Activated naive CD4-positive, alpha-beta T cell treated with anti-CD3 and anti-CD28 coated beads, Interleukin-2, amount 10 ng/mL, durations not matched to agents 7 days and 5 days (primary cell): ENCODE measurements at regions not wholly inside any gene's neighbourhood (a gene's known extent, or its start where the extent isn't known, plus 50 kb on each side); places are given as distances from the start of the nearest gene placed in this dataset.
"Not testable (repeated sequence)": the region's sequence is repeated elsewhere in the genome, so short reads cannot be mapped to it uniquely, and the experiment has no call there.

Source experiments
- CTCF ChIA-PET: fragments of 350-600 bp; sonication (Branson Sonifier 250); formaldehyde crosslinking; loops from one replicate; lab custom pipeline; 2021; ENCODE audit warnings: antibody characterized with exemption; lab: Charles Lee
- DNase-seq: peaks from one replicate; pipeline ENCODE4 v3.0.0-alpha.2; 2020
- H3K27ac Mint-ChIP-seq: one replicate; pipeline ENCODE4 v1.8.0; 2021; ENCODE audit warnings: mild to moderate bottlenecking, moderate library complexity, mixed read lengths
- H3K27me3 Mint-ChIP-seq: one replicate; pipeline ENCODE4 v1.8.0; 2021; ENCODE audit warnings: mild to moderate bottlenecking, mixed read lengths
- H3K36me3 Mint-ChIP-seq: one replicate; pipeline ENCODE4 v1.8.0; 2021; ENCODE audit warnings: mixed read lengths
- H3K4me1 Mint-ChIP-seq: one replicate; pipeline ENCODE4 v1.8.0; 2021; ENCODE audit warnings: mixed read lengths
- H3K4me3 Mint-ChIP-seq: one replicate; pipeline ENCODE4 v1.8.0; 2021; ENCODE audit warnings: mild to moderate bottlenecking, moderate library complexity, mixed read lengths
- H3K9me3 Mint-ChIP-seq: one replicate; pipeline ENCODE4 v1.8.0; 2021; ENCODE audit warnings: mixed read lengths

DNA sequence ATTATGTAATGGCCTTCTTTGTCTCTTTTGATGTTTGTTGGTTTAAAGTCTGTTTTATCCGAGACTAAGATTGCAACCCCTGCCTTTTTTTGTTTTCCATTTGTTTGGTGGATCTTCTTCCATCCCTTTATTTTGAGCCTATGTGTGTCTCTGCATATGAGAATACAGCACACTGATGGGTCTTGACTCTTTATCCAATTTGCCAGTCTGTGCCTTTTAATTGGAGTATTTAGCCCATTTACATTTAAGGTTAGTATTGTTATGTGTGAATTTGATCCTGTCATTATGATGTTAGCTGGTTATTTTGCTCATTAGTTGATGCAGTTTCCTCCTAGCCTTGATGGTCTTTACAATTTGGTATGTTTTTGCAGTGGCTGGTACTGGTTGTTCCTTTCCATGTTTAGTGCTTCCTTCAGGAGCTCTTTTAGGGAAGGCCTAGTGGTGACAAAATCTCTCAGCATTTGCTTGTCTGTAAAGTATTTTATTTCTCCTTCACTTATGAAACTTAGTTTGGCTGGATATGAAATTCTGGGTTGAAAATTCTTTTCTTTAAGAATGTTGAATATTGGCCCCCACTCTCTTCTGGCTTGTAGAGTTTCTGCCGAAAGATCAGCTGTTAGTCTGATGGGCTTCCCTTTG is 95.3 kb upstream of the ATF7IP2 start:
- H3K4me3 Mint-ChIP-seq, H3K27ac Mint-ChIP-seq, CTCF ChIA-PET, H3K4me1 Mint-ChIP-seq, H3K36me3 Mint-ChIP-seq, DNase-seq: not testable (repeated sequence)
- peaks cover 17% of the 10 kb centered on the region for H3K9me3 Mint-ChIP-seq
- H3K27me3 Mint-ChIP-seq: peaks cover 15% of the 10 kb centered on the region

DNA sequence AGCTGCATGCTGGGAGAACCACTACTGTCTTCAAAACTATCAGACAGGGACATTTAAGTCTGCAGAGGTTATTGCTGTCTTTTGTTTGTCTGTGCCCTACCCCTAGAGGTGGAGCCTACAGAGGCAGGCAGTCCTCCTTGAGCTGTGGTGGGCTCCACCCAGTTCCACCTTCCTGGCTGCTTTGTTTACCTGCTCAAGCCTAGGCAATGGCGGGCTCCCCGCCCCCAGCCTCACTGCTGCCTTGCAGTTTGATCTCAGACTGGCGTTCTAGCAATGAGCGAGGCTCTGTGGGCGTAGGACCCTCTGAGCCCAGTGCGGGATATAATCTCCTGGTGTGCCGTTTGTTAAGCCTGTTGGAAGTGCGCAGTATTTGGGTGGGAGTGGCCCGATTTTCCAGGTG is 93.7 kb upstream of the ATF7IP2 start:
- peaks cover 17% of the 10 kb centered on the region for H3K9me3 Mint-ChIP-seq
- H3K4me1 Mint-ChIP-seq, CTCF ChIA-PET, H3K27ac Mint-ChIP-seq, DNase-seq, H3K36me3 Mint-ChIP-seq, H3K4me3 Mint-ChIP-seq: not testable (repeated sequence)
- peaks cover 15% of the 10 kb centered on the region for H3K27me3 Mint-ChIP-seq

- H3K4me1 Mint-ChIP-seq, DNase-seq, CTCF ChIA-PET, H3K4me3 Mint-ChIP-seq, H3K36me3 Mint-ChIP-seq, H3K27ac Mint-ChIP-seq: not testable (repeated sequence)
- Mint-ChIP-seq H3K27me3 (peaks cover 15% of the 10 kb centered on the region), H3K9me3 (peaks cover 17% of the 10 kb centered on the region)
Observed at GRCh38 chr16:10292976-10293375, 92.9 kb upstream of the ATF7IP2 start.

DNA sequence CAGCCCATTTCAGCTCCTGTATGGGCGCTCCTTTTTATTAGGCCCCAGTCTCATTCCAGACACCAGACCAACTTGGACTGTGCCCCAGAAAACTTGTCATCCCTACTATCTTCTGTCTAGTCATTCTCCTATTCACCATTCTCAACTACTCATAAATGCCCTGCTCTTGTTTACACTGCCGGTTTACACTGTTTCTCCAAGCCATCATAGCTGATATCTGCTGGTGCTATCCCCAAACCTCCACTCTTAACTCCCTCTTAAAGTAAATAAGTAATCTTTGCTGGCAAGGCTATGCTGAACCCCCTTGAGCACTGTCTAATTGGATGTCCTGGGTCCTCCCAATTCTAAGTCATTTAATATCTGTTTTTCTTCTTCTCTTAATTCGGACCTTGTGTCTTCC is 91.7 kb upstream of the ATF7IP2 start:
- not testable (repeated sequence) for H3K4me3 Mint-ChIP-seq

GRCh38 chr16:10296956-10297340 is 88.9 kb upstream of the ATF7IP2 start:
- Mint-ChIP-seq H3K36me3 (no peaks in the 10 kb centered on the region), H3K9me3 (peaks cover 12% of the 10 kb centered on the region), H3K27me3 (peaks cover 5% of the 10 kb centered on the region), H3K4me1 (no peaks in the 10 kb centered on the region), H3K27ac (no peak overlapping the region), H3K4me3 (no peak overlapping the region)
- CTCF ChIA-PET: interaction anchor here (0.5 kb wide), 1 partner anchor 613 kb away, joined by 3 read pairs; no protein-coding TSS in a partner anchor
- DNase-seq: no peak

More for the DNA sequence above, 91.7 kb upstream of the ATF7IP2 start:
- H3K36me3 Mint-ChIP-seq, DNase-seq, CTCF ChIA-PET, H3K27ac Mint-ChIP-seq, H3K4me1 Mint-ChIP-seq: not testable (repeated sequence)
- Mint-ChIP-seq H3K27me3 (peaks cover 15% of the 10 kb centered on the region), H3K9me3 (peaks cover 17% of the 10 kb centered on the region)

GRCh38 chr16:10297341-10298006 is 88.4 kb upstream of the ATF7IP2 start:
- no peak overlapping the region for H3K27ac Mint-ChIP-seq
- H3K9me3 Mint-ChIP-seq: peaks cover 12% of the 10 kb centered on the region
- DNase-seq: no peak
- H3K4me1 Mint-ChIP-seq: no peaks in the 10 kb centered on the region
- H3K27me3 Mint-ChIP-seq: no peaks in the 10 kb centered on the region
- H3K36me3 Mint-ChIP-seq: no peaks in the 10 kb centered on the region
- CTCF ChIA-PET: interaction anchor here (0.5 kb wide), 1 partner anchor 612 kb away, joined by 3 read pairs; no protein-coding TSS in a partner anchor
- H3K4me3 Mint-ChIP-seq: no peak overlapping the region

DNA sequence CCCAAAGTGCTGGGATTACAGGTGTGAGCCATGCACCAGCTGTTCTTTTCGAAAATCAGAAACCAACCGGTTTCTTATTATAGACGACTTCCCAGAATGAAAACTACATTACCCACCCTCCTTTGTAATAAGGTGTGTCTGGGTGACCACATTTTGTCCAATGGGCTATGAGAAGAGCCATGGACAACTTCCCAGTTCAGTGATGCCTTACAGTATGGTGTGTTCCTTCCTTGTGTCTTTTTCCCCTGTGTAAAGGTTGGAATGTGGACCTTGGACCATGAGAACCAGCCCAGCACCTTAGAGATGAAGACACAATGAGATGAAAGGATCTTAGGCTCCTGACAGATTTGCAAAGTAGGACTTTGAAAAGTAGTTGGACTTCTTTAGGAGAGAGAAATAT is 85.0 kb upstream of the ATF7IP2 start:
- no peaks in the 10 kb centered on the region for H3K4me1 Mint-ChIP-seq
- H3K9me3 Mint-ChIP-seq: no peaks in the 10 kb centered on the region
- no peak overlapping the region for H3K4me3 Mint-ChIP-seq
- CTCF ChIA-PET: no interaction called here
- H3K27ac Mint-ChIP-seq: no peak overlapping the region
- H3K36me3 Mint-ChIP-seq: no peaks in the 10 kb centered on the region
- peaks cover 4% of the 10 kb centered on the region for H3K27me3 Mint-ChIP-seq
- DNase-seq: no peak

- H3K4me1 Mint-ChIP-seq, H3K9me3 Mint-ChIP-seq, DNase-seq, H3K36me3 Mint-ChIP-seq, H3K27me3 Mint-ChIP-seq, H3K27ac Mint-ChIP-seq, H3K4me3 Mint-ChIP-seq: not testable (repeated sequence)
- CTCF ChIA-PET: interaction anchor here (0.6 kb wide), 1 partner anchor 57 kb away, joined by 3 read pairs; no protein-coding TSS in a partner anchor
Observed at GRCh38 chr16:10301547-10301946, 84.3 kb upstream of the ATF7IP2 start.

DNA sequence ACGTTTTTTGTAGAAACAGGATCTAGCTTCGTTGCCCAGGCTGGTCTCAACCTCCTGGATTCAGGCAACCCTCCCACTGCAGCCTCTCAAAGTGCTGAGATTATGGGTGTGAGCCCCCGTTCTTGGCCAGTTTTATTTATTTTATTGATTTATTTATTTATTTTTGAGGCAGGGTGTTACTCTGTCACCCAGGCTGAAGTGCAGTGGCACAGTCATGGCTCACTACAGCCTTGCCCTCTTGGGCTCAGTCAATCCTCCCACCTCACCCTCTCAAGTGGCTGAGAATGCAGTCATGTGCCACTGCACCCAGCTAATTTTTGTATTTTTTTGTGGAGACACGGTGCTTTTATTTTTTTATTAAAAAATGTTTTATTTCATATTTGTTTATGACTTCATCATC is 79.9 kb upstream of the ATF7IP2 start:
- Mint-ChIP-seq H3K27me3 (peaks cover 9% of the 10 kb centered on the region), H3K9me3 (no peaks in the 10 kb centered on the region), H3K4me1 (no peaks in the 10 kb centered on the region), H3K4me3 (no peak overlapping the region), H3K27ac (no peak overlapping the region), H3K36me3 (no peaks in the 10 kb centered on the region)
- CTCF ChIA-PET: interaction anchor here (0.7 to 0.8 kb wide), 2 partner anchors 8 to 209 kb away, joined by 3 read pairs; no protein-coding TSS in a partner anchor
- DNase-seq: no peak

DNA sequence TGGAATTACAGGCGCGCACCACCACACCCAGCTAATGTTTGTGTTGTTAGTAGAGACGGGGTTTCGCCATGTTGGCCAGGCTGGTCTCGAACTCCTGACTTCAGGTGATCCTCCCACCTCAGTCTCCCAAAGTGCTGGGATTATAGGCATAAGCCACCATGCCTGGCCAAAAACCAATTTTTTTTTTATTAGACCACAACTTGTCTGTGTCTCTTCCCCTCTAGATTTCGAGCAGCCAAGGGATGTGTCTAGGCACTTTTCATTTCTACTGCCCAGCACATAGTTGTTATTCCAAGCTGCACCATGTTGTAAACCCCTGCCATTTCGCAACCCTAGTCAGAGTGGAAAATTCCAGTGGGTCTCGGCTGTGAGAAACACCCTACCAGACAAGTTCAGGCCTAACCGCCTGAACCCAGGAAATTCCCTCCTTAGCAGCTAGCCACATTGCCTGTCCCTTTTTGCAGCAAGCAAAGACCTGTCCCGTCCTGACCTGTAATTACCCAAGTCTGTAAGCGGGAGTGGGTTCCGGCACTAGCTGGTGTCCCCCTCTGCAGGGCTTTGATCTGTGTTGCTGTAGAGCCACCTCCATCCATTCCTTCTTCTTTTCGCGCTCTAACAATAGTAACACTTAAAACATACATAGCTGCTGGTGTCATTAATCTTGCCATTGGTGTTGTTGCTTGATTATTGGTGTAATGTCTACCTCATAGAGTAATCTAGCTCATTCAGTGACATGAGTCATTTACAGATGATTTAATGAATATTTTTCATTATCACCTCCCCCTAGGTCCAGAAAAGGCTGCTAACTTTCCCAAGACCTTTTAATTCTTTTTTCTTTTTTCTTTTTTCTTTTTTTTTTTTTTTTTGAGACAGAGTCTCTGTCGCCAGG is 77.3 kb upstream of the ATF7IP2 start:
- Mint-ChIP-seq H3K4me3 (no peak overlapping the region), H3K27me3 (peaks cover 13% of the 10 kb centered on the region), H3K36me3 (no peaks in the 10 kb centered on the region), H3K27ac (no peak overlapping the region), H3K9me3 (no peaks in the 10 kb centered on the region), H3K4me1 (peaks cover 9% of the 10 kb centered on the region)
- CTCF ChIA-PET: interaction anchor here (0.6 kb wide), 1 partner anchor 56 kb away, joined by 3 read pairs; no protein-coding TSS in a partner anchor
- DNase-seq: no peak

- no peaks in the 10 kb centered on the region for H3K36me3 Mint-ChIP-seq
- no peak overlapping the region for H3K27ac Mint-ChIP-seq
- H3K4me3 Mint-ChIP-seq: no peak overlapping the region
- DNase-seq: no peak
- peaks cover 10% of the 10 kb centered on the region for H3K4me1 Mint-ChIP-seq
- CTCF ChIA-PET: interaction anchor here (0.7 kb wide), 1 partner anchor 54 kb away, joined by 4 read pairs; no protein-coding TSS in a partner anchor
- H3K9me3 Mint-ChIP-seq: no peaks in the 10 kb centered on the region
- peaks cover 9% of the 10 kb centered on the region for H3K27me3 Mint-ChIP-seq
Observed at GRCh38 chr16:10309271-10309932, 76.5 kb upstream of the ATF7IP2 start.

DNA sequence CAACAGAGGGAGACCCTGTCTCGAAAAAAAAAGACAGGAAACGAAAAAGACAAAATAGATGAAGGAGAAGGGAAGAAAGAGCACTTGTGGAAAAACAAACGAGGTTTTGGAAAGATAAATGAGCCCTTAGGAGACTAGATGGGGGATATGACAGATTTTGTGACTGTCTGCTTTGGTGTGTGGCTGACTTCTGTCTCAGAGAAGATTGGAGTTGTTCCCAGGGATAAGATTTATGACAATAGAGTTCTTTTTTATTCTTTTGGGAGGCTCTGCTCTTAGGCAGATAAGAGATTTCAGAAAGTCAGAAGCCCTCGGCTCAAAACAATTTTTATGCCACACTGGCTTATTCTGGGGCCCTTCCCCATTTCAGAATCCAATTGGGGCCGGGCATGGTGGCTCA is 73.9 kb upstream of the ATF7IP2 start:
- no peaks in the 10 kb centered on the region for H3K9me3 Mint-ChIP-seq
- H3K4me1 Mint-ChIP-seq: peaks cover 15% of the 10 kb centered on the region
- no peak overlapping the region for H3K4me3 Mint-ChIP-seq
- CTCF ChIA-PET: no interaction called here
- no peaks in the 10 kb centered on the region for H3K36me3 Mint-ChIP-seq
- peaks cover 9% of the 10 kb centered on the region for H3K27me3 Mint-ChIP-seq
- no peak for DNase-seq
- no peak overlapping the region for H3K27ac Mint-ChIP-seq

DNA sequence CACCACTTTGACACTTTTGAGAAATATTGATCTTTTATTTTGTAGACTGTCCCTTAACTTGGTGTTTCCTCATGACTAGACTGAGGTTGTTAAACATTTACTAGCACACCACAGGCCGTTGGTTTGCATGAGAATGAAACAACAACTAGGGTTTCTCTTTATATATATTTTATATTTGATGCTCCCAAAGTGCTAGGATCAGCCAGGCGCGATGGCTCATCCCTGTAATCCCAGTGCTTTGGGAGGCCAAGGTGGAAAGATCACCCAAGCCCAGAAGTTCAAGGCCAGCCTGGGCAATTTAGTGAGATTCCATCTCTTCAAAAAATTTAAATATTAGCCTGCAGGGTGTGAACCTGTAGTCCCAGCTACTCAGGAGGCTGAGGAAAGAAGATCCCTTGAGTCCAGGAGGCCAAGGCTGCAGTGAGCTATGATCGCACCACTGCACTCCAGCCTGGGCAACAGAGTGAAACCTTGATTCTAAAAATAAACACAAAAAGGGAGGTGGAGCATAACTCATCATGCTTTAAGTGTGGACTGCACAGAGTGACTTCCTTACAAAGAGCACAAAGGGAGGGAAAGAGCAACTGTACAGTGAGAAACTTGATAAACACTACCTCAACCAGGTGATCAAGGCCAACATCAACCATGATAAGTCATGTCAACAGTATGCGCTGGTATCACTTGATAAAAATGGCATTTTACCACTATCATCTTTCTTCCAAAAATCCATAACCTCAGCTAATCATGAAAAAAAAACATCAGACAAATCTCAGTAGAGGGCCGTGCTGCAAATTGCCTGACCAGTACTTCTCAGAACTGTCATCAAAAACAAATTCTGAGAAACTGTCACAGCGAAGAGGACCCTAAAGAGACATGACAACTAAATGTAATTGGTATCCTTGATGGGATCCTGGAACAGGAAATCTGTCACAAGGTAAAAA is 72.8 kb upstream of the ATF7IP2 start:
- peaks cover 15% of the 10 kb centered on the region for H3K4me1 Mint-ChIP-seq
- CTCF ChIA-PET: interaction anchor here (1.0 to 1.7 kb wide), 5 partner anchors 8 to 199 kb away, joined by 3 to 5 read pairs (median 3); no protein-coding TSS in a partner anchor
- H3K27ac Mint-ChIP-seq: no peak overlapping the region
- no peaks in the 10 kb centered on the region for H3K9me3 Mint-ChIP-seq
- no peak for DNase-seq
- peaks cover 9% of the 10 kb centered on the region for H3K27me3 Mint-ChIP-seq
- H3K4me3 Mint-ChIP-seq: no peak overlapping the region
- no peaks in the 10 kb centered on the region for H3K36me3 Mint-ChIP-seq
